ENCODE measurements at regions not wholly inside any gene's neighbourhood (a gene's known extent, or its start where the extent isn't known, plus 50 kb on each side); places are given as distances from the start of the nearest gene placed in this dataset.

DNA sequence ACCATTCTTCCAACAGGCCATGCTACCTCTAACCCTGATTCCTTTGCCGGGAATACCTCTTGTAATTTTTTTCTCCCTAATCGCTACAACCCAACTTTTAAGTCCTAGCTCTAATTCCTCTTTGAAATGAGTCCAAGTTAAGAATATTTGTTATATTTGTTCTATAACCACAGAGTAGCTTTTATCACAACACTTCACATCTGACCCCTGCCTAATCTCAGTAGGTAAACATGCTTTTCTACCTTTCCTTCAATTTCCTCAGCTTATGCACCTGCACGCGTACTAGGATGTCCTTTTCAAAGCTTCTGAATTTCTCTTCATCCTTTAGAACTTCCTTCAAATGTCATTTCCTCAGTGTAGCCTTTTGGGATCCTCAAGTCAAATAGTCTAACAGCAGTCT, 915.5 kb upstream of the LCORL start:
- WGBS (ENCODE audit: extremely low coverage, insufficient read length, low lambda C conversion rate) = no CpG with 5 or more reads among the region's 4 CpGs
- no peak for TF ChIP-seq CTCF (conservative IDR thresholded peaks at IDR 0.05)
- H3K4me3 Mint-ChIP-seq = no peak overlapping the region

More for the DNA sequence above, 915.5 kb upstream of the LCORL start:
- H3K23me2 ChIP-seq (ENCODE audit: insufficient read length, low read depth, low read length, poor library complexity, severe bottlenecking) = no peaks in the 10 kb centered on the region
- no peak overlapping the region for H3K18ac ChIP-seq (ENCODE audit: insufficient read length, low read depth, low read length)
- no peaks in the 10 kb centered on the region; a peak in 1 of 5 replicates for H3K9me3 Mint-ChIP-seq
- H4K20me1 ChIP-seq (ENCODE audit: control insufficient read depth, insufficient read depth, insufficient read length) = no peaks in the 10 kb centered on the region
- no peak overlapping the region for H3K27ac Mint-ChIP-seq
- no peak overlapping the region for H3K23ac ChIP-seq (ENCODE audit: insufficient read length, low read depth, low read length)
- no peak overlapping the region for H2BK15ac ChIP-seq (ENCODE audit: low read depth, low read length)
- H3K4me1 ChIP-seq (ENCODE audit: insufficient read depth, low read length) = peaks cover 2% of the 10 kb centered on the region; the same call in 1 of the 2 replicates
- no peaks in the 10 kb centered on the region for H3K79me2 ChIP-seq (ENCODE audit: insufficient read depth, low read length)
- no peak overlapping the region for H3T11ph ChIP-seq (ENCODE audit: low read length)
- H3K14ac ChIP-seq (ENCODE audit: insufficient read depth, low read length) = no peak overlapping the region
- H3K9ac ChIP-seq (ENCODE audit: extremely low read depth, insufficient read length, low read length) = no peak overlapping the region
- no peak overlapping the region for H2BK120ac ChIP-seq (ENCODE audit: low read depth, low read length, poor library complexity, severe bottlenecking)
- H3K56ac ChIP-seq (ENCODE audit: insufficient read length, low read depth, low read length) = no peak overlapping the region
- no peak overlapping the region for H3K4me2 ChIP-seq (ENCODE audit: insufficient read depth, insufficient read length, low read length)
- H2BK20ac ChIP-seq (ENCODE audit: low read depth, low read length, poor library complexity, severe bottlenecking) = no peak overlapping the region
- H2AFZ ChIP-seq (ENCODE audit: low read length) = no peak overlapping the region
- H3K27me3 ChIP-seq (ENCODE audit: insufficient read depth, low read length) = no peaks in the 10 kb centered on the region
- no peak overlapping the region for H3K27ac ChIP-seq (ENCODE audit: insufficient read length, low read depth, low read length)
- no peak for DNase-seq
- H2AK5ac ChIP-seq (ENCODE audit: insufficient read length, low read length) = no peak overlapping the region
- H3K27me3 Mint-ChIP-seq (ENCODE audit: low read depth) = no peaks in the 10 kb centered on the region
- H3K36me3 Mint-ChIP-seq (ENCODE audit: insufficient read depth in 1 of 3, low read depth in 3 of 3) = peaks cover 0 to 2% (median 0%) of the 10 kb centered on the region in 3 experiments; a peak in 1 of 7 replicates
- H2BK12ac ChIP-seq (ENCODE audit: insufficient read length, low read depth, low read length) = no peak overlapping the region
- H3K79me1 ChIP-seq (ENCODE audit: insufficient read depth, low read depth, low read length, poor library complexity, severe bottlenecking) = no peaks in the 10 kb centered on the region
- no peak overlapping the region for H2BK5ac ChIP-seq (ENCODE audit: insufficient read length, low read length)
- H3K4me1 Mint-ChIP-seq = peaks cover 10 to 14% of the 10 kb centered on the region in 2 experiments
- H4K5ac ChIP-seq (ENCODE audit: insufficient read length, low read depth, low read length) = no peak overlapping the region
- H4K8ac ChIP-seq (replicated peaks; ENCODE audit: insufficient read length, low read depth, low read length) = no peak overlapping the region
- H4K91ac ChIP-seq (ENCODE audit: insufficient read length, low read depth, low read length) = no peak overlapping the region
- no peaks in the 10 kb centered on the region for H3K9me3 ChIP-seq (ENCODE audit: control insufficient read depth, low read depth, low read length)
- H3K4ac ChIP-seq (ENCODE audit: low read depth, low read length) = no peak overlapping the region
